ENCODE measurements at regions not wholly inside any gene's neighbourhood (a gene's known extent, or its start where the extent isn't known, plus 50 kb on each side); places are given as distances from the start of the nearest gene placed in this dataset.

DNA sequence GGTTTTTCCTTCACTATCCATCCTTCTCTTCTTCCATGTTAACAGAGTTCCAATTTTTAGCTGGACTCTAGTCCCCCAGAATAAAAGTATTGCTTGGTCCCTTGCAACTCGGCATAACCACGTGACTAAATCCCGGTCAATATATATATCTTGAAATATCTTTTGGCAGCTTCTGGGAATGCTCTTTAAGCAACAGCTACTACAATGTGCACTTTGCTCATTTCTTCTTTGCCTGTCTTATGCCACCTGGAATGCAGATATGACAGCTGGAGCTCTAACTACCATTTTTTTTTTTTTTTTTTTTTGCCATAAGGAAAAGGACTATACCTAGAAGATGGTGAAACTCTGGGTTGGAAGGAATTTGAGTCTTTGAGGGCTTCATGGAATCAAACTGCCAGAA lies 82.6 kb downstream of the GCNT4 start:
- Histone ChIP-seq H3K27ac (replicated peaks in 1 of 4) (no peak overlapping the region), H3K36me3 (no peaks in the 10 kb centered on the region), H3K4me1 (no peaks in the 10 kb centered on the region), H3K27me3 (no peaks in the 10 kb centered on the region), H3K4me3 (no peak overlapping the region), H3K9me3 (no peaks in the 10 kb centered on the region)
- WGBS: 79% methylated on average over 3 of the region's 3 CpGs
- intact Hi-C loops (cut with DNase I): no loop called here
- TF ChIP-seq EP300 (IDR thresholded peaks at IDR 0.05) (no peak), CTCF (IDR thresholded peaks at IDR 0.05) (no peak), POLR2A (IDR thresholded peaks at IDR 0.05; ENCODE audit: low read depth) (no peak), POLR2AphosphoS5 (IDR thresholded peaks at IDR 0.05) (no peak)
- no peak for DNase-seq (ENCODE audit: extremely low spot score)

GRCh38 chr5:74966141-74967026 lies 86.0 kb downstream of the GCNT4 start:
- Histone ChIP-seq H3K9me3 (no peaks in the 10 kb centered on the region), H3K27me3 (no peaks in the 10 kb centered on the region), H3K27ac (replicated peaks in 1 of 4) (no peak overlapping the region), H3K36me3 (no peaks in the 10 kb centered on the region), H3K4me3 (no peak overlapping the region), H3K4me1 (no peaks in the 10 kb centered on the region)
- WGBS: 83% methylated on average over 6 of the region's 6 CpGs
- DNase-seq (ENCODE audit: extremely low spot score): no peak
- no peak for TF ChIP-seq CTCF (IDR thresholded peaks at IDR 0.05)
- no peak for TF ChIP-seq POLR2A (IDR thresholded peaks at IDR 0.05; ENCODE audit: low read depth)
- no peak for TF ChIP-seq POLR2AphosphoS5 (IDR thresholded peaks at IDR 0.05)
- TF ChIP-seq EP300 (IDR thresholded peaks at IDR 0.05): no peak
- intact Hi-C loops (cut with DNase I): no loop called here

- 50% methylated on average over 3 of the region's 3 CpGs for WGBS
- no peaks in the 10 kb centered on the region for H3K9me3 ChIP-seq
- no peaks in the 10 kb centered on the region for H3K4me1 ChIP-seq
- H3K27me3 ChIP-seq: no peaks in the 10 kb centered on the region
- intact Hi-C loops (cut with DNase I): no loop called here
- no peak overlapping the region for H3K27ac ChIP-seq (replicated peaks in 1 of 4)
- H3K36me3 ChIP-seq: no peaks in the 10 kb centered on the region
- TF ChIP-seq EP300 (IDR thresholded peaks at IDR 0.05) (no peak), CTCF (IDR thresholded peaks at IDR 0.05) (no peak), POLR2A (IDR thresholded peaks at IDR 0.05; ENCODE audit: low read depth) (no peak), POLR2AphosphoS5 (IDR thresholded peaks at IDR 0.05) (no peak)
- H3K4me3 ChIP-seq: no peak overlapping the region
- DNase-seq (ENCODE audit: extremely low spot score): no peak
Measured at GRCh38 chr5:74963407-74963806, 89.0 kb downstream of the GCNT4 start.

DNA sequence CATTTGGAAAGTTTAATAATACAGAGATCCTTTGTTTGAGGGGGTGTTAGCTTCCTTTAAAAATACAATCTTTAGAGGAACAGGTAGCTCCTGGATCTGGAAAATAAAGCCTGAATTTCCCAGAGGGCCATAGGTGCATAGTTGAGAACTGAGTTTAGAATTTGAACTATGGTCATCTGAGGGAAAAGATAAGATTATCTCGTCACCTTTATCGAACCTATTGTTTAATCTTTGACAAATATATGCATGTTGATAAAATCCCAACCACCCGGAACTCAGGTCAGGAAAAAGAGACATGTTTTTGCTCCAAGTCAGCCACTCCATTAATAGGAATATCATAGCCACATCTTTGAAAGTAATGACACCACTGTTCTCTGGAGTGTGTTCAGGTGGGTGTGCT lies 91.7 kb upstream of the FAM169A start:
- 95% methylated on average over 3 of the region's 3 CpGs for WGBS
- Histone ChIP-seq H3K4me3 (no peak overlapping the region), H3K36me3 (no peaks in the 10 kb centered on the region), H3K4me1 (no peaks in the 10 kb centered on the region), H3K27me3 (no peaks in the 10 kb centered on the region), H3K9me3 (no peaks in the 10 kb centered on the region), H3K27ac (replicated peaks in 1 of 4) (no peak overlapping the region)
- TF ChIP-seq POLR2A (IDR thresholded peaks at IDR 0.05; ENCODE audit: low read depth): no peak
- TF ChIP-seq EP300 (IDR thresholded peaks at IDR 0.05): no peak
- TF ChIP-seq POLR2AphosphoS5 (IDR thresholded peaks at IDR 0.05): no peak
- no peak for TF ChIP-seq CTCF (IDR thresholded peaks at IDR 0.05)
- no peak for DNase-seq (ENCODE audit: extremely low spot score)
- intact Hi-C loops (cut with DNase I): no loop called here

Data from esophagus muscularis mucosa (tissue), 4 donors.